GM12892 (cell line): ENCODE measurements at regions not wholly inside any gene's neighbourhood (a gene's known extent, or its start where the extent isn't known, plus 50 kb on each side); places are given as distances from the start of the nearest gene placed in this dataset.

Source experiments
- DNase-seq: peaks from one replicate; pipeline ENCODE4 v3.0.0; 2011; ENCODE audit not compliant: insufficient read length
- FAIRE-seq: peaks from 2 replicates; lab custom pipeline; 2011; peaks lifted over from hg19 to GRCh38; lab: Jason Lieb, UNC
- POLR2A ChIP-seq: IDR thresholded peaks from 2 replicates; pipeline ENCODE4 v1.6.1; 2011; ENCODE audit warnings: low read depth, low read length, control low read depth
- POLR2AphosphoS5 ChIP-seq: IDR thresholded peaks from 2 replicates; pipeline ENCODE4 v1.6.1; 2011; ENCODE audit warnings: low read depth, low read length, control low read depth
- TAF1 ChIP-seq: IDR thresholded peaks from 2 replicates; pipeline ENCODE4 v1.6.1; 2011; ENCODE audit warnings: low read depth, mild to moderate bottlenecking, control low read depth, low read length, borderline replicate concordance

DNA sequence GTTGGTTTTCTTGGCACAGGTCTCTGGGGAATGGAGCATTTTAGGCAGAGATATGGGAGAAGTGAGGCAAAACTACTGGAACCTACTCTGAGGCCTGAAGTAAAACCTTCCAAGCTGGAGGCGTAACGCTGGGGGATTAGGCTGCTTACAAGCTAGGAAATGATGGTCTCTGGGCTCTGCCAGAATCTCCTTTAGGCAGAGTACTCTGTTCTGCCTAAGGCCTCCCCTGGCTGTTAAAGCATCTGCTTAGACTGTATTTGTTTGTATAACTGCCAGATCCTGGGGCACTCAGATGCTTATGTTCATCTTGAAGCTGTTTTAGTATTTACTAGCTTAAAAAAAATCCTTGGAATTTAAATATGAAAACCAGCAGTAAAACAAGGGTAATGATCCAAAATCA, 822.2 kb downstream of the RPA4 start:
- TF ChIP-seq POLR2AphosphoS5 (no peak), TAF1 (no peak), POLR2A (no peak)
- FAIRE-seq (no peak), DNase-seq (no peak)

DNA sequence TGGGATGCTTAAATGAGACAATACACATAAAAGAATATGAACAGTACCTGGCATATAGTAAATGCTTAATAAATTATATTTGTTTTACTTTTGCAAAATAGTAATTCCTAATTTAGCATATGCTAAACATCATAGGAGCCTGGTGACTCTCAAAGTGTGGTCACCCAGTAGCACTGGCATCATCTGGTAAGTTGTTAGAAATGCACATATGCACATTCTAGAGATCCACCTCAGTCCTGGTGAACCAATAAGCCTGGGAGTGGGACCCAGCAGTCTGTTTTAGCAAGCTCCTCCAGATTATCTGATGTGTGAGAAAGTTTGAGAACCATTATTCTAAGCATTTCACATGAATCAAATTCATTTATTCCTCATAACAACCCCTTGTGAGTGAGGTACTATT, 830.4 kb downstream of the RPA4 start:
- FAIRE-seq (no peak), DNase-seq (no peak)
- no peak for TF ChIP-seq TAF1

DNA sequence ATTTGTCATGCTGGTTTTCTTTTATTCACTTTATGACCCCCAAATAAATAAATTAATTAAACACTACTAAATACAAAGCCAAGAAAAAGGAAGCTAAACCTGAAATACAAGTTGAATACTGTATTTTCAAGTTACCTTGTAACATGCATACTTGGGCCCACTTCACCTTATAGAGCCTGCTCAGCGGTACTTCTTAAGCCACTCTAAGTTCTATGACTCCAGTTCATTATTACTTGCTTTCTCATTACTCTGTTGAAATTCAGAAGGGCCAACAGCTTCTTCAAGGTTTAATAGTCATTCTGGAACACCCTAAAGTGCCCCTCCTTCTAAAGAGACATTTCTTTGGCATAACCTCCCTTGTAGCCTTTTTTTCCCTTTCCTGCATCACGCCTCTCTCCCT, 844.5 kb downstream of the RPA4 start:
- DNase-seq (no peak), FAIRE-seq (no peak)
- TF ChIP-seq POLR2A (no peak), POLR2AphosphoS5 (no peak), TAF1 (no peak)

DNA sequence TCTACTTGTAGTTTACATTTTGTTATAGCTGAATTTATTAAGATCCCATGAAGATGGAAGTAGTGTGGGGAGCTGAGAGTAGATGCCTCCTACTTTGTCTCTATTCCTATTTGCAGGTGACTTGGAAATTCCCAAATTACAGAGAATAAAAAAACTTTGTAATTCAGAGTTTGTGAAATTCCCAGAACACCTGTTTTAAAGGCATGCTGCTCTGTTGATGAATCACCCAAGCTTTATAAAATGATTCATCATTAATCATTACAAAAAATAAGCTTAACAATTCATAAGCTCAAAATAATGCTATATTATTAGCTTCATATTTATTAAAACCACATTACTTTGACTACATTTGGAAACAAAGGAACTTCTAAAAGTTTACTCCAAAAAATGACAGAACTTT, 856.3 kb downstream of the RPA4 start:
- no peak for FAIRE-seq
- DNase-seq, result no peak
- no peak for TF ChIP-seq POLR2AphosphoS5
- TF ChIP-seq POLR2A, result no peak
- TF ChIP-seq TAF1, result no peak

DNA sequence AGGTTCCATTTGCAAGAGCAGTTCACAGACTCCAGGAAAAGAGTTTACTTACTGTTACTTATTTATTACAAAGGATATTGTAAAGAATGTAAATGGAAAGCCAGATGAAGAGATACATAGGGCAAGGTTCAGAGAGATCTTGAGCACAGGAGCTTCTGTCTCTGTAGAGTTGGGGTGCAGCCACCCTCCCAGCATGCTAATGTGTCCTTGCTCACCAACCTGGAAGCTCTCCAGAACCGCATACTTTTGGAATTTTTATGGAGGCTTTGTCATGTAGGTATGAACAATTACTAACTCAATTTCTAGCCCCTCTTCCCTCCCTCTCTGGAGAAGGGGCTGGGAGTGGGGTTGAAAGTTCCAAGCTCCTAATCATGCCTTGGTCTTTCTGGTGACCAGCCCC, 857.2 kb downstream of the RPA4 start:
- FAIRE-seq (no peak), DNase-seq (no peak)
- TF ChIP-seq POLR2AphosphoS5, result no peak
- no peak for TF ChIP-seq POLR2A
- no peak for TF ChIP-seq TAF1

DNA sequence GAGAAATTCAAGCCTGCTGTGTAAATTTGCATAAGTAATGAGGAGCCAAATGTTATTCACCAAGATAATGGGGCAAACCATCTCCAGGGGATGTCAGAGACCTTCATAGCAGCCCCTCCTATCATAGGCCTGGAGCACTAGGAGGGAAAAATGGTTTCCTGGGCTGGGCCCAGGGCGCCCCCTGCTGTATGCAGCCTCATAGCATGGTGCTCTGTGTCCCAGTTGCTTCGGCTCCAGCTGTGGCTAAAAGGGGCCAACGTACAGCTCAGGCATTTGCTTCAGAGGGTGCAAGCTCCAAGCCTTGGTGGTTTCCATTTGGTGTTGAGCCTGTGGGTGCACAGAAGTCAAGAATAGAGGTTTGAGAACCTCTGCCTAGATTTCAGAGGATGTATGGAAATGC, 859.3 kb downstream of the RPA4 start:
- FAIRE-seq (no peak), DNase-seq (no peak)

DNA sequence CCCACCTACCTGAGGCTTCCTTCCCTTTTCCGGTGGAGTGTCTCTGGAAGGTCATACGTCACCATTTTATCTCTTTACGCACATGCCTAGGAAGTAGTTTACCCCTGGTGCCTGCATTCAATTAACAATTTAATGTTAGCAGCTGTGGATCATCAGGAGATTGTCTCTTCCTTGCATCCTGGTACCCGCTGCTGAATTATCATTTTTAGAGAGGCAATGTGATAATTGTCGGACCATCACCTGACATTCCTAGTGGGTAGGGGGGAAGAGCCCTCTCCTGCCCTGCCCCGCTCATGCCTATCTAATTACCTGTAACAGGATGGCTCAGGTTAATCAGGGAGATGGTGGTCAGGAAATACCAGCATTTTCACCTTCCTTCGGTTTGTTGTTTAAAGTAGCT, 863.6 kb downstream of the RPA4 start:
- DNase-seq (no peak), FAIRE-seq (no peak)
- no peak for TF ChIP-seq POLR2AphosphoS5
- no peak for TF ChIP-seq POLR2A
- no peak for TF ChIP-seq TAF1

More for the DNA sequence above, 859.3 kb downstream of the RPA4 start:
- TF ChIP-seq TAF1, result no peak
- TF ChIP-seq POLR2AphosphoS5, result no peak
- no peak for TF ChIP-seq POLR2A

DNA sequence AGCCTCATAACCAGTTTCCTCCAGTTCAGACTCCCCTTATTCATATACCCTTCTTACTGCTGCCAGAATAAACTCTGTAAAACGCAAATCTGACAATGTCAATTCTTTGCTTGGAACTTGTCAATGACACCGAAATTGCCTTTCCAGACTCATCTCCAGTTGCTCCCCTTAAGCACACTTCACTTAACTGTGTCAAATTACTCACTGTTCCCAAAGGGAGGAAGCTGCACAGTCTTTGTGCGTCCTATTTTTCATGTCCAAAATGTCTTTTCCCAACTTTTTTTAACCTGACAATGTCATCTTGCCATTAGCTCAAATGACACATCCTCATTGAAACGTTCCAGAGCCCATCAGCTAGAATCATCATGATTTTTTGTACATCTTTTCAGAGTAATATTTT, 867.3 kb downstream of the RPA4 start:
- FAIRE-seq, result no peak

DNA sequence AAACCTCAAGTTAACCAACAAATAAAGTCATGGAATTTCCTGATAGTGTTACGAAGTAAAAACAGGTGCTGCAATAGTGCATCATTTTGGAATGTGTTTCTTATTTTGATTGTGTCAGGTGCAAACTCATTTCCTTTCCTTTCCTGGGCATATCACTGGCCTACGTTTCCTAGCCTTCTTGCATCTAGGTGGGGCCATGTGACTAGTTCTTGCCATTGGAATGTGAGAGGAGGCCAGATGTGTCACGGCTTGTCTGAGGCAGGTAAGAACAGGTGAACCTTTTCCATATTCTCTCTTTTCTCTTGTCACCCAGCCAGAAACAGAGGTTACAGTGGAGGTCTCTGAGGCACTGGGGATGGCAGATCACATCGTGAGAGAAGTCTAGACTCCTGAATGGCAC, 868.0 kb downstream of the RPA4 start:
- no peak for FAIRE-seq
- TF ChIP-seq POLR2AphosphoS5, result no peak
- TF ChIP-seq POLR2A, result no peak
- no peak for TF ChIP-seq TAF1
- no peak for DNase-seq

More for the DNA sequence above, 867.3 kb downstream of the RPA4 start:
- TF ChIP-seq POLR2A, result no peak
- no peak for TF ChIP-seq POLR2AphosphoS5
- TF ChIP-seq TAF1, result no peak
- DNase-seq, result no peak

DNA sequence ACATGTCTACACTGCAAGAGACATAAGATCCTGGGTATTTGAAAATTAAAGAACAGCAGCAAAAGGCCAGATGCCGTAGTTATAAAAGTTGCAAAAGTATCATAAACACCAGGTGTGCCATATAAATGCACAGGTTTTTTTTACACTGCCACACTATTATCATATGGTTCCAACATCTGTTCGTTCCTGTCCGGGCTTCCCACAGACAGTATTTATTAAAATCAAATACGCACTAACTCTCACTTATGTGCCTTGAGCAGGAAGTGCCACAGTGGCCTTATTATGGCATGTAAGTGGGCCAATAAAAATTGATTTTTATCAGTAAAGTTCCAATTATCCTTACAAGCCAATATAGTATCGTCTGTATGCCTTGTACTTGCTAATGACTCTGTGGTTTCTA, 873.2 kb downstream of the RPA4 start:
- FAIRE-seq, result no peak
- DNase-seq, result no peak
- no peak for TF ChIP-seq POLR2AphosphoS5
- no peak for TF ChIP-seq POLR2A
- no peak for TF ChIP-seq TAF1

DNA sequence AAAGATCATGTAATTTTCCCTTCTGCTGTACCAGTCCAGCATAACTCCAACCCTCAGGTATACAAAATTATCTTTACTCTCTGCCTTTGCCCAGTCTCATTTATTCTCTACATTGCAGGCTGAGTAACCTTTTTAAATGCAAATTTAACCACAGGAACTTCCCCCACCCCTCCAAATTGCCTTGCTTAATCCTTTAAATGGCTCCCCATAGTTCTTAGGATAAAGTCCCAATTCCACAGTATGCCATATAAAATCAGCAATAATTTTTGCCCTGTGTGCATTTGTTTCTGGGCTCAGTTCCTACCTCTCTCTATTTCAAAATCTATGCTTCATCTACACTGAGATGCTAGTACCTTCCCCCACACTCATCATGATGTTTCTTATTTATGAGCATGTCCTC, 879.7 kb downstream of the RPA4 start:
- TF ChIP-seq POLR2A (no peak), TAF1 (no peak), POLR2AphosphoS5 (no peak)
- no peak for FAIRE-seq

DNA sequence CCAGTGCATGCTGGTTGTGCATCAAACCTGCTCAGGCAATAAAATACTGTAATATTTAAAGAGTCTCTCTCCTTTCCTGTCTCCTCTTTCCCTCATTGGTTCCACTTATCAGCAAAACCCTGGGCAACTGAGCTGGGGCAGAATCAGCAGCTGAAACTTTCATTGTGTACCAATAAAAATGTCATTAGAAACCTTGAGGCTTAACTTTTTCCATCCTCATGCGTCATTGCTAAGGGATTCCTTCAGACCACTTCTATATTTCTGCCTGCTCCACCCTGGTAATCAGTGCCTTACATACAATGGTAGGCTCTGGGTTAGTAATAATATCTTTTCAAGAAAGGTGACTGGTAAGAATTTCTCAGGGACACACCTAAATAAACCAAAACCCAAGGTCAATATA, 880.3 kb downstream of the RPA4 start:
- DNase-seq, result no peak
- FAIRE-seq, result no peak
- TF ChIP-seq POLR2A (no peak), POLR2AphosphoS5 (no peak), TAF1 (no peak)

More for the DNA sequence above, 879.7 kb downstream of the RPA4 start:
- DNase-seq, result no peak

DNA sequence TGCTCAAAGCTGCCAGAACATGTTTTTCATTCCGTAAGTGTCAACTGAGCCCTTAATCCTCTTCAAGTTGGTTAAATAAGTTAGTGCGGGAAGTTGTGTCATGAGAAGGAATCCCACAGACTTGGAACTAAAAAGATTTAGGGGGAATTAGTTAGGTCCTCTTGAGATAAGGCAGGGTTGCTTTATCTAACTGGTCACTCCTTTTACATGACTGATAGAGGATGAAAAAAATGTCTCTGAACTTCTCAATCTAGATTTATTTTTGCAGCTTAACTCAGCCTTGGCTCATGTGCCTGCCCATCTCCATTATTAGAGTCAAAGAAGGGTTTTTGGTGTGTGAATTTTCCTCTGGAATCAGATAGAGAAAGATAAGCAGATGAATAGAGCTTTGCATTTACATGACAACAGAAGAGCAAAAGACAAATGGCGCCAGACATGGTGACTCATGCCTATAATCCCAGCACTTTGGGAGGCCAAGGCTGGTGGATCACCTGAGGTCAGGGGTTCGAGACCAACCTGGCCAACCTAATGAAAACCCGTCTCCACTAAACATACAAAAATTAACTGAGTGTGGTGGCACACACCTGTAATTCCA, 882.9 kb downstream of the RPA4 start:
- DNase-seq, result no peak
- FAIRE-seq, result no peak
- TF ChIP-seq POLR2A (no peak), POLR2AphosphoS5 (no peak)

DNA sequence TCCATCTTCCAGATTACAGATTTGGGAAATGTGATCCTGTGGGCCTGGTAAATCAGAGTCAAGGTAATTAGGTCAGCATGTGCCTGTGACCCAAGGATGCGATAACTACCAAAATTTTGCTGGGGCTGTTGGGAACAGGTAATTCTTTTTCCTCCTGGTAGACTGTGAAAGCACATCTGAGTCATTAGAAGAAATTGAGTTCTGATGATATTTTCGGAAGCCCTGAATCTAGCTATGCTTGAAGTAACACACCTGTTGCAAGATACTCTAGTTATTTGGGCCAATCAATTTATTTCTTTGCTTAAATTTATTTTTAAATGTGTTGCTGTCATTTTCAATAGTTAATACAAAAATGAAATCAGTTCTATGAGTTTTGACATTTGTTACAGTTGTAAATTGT, 903.6 kb downstream of the RPA4 start:
- no peak for FAIRE-seq
- DNase-seq, result no peak
- no peak for TF ChIP-seq TAF1
- TF ChIP-seq POLR2A, result no peak
- TF ChIP-seq POLR2AphosphoS5, result no peak
